ENCODE measurements at regions not wholly inside any gene's neighbourhood (a gene's known extent, or its start where the extent isn't known, plus 50 kb on each side); places are given as distances from the start of the nearest gene placed in this dataset.

DNA sequence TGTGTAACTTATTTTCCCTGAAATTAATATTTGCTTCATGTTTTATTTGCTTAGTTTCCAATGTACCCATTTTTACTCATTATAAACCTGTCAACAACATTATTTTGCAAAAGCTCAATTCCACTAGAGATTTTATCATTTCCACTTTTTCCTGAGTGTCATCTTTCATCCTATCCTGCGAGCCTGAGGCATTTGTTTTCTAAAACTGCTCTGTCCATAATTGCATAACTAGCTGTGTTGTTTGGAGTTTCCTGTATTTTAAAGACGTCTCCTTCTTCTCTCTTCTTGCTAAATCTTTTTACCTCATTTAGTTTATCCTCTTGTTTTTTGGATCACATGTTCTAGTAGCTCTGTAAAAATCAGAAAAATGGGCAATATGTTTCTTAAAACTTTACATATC lies 332.7 kb upstream of the NOVA1 start:
- TF ChIP-seq, protein P1, sequence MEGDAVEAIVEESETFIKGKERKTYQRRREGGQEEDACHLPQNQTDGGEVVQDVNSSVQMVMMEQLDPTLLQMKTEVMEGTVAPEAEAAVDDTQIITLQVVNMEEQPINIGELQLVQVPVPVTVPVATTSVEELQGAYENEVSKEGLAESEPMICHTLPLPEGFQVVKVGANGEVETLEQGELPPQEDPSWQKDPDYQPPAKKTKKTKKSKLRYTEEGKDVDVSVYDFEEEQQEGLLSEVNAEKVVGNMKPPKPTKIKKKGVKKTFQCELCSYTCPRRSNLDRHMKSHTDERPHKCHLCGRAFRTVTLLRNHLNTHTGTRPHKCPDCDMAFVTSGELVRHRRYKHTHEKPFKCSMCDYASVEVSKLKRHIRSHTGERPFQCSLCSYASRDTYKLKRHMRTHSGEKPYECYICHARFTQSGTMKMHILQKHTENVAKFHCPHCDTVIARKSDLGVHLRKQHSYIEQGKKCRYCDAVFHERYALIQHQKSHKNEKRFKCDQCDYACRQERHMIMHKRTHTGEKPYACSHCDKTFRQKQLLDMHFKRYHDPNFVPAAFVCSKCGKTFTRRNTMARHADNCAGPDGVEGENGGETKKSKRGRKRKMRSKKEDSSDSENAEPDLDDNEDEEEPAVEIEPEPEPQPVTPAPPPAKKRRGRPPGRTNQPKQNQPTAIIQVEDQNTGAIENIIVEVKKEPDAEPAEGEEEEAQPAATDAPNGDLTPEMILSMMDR (IDR thresholded peaks at IDR 0.05), result no peak
- TF ChIP-seq TCF7L2 (IDR thresholded peaks at IDR 0.05; ENCODE audit: low read depth, low read length), result no peak
- TF ChIP-seq REST (IDR thresholded peaks at IDR 0.05; ENCODE audit: insufficient read depth in 1 of 2, low read depth in 2 of 2, low read length in 1 of 2), result no peak
